ENCODE measurements at regions not wholly inside any gene's neighbourhood (a gene's known extent, or its start where the extent isn't known, plus 50 kb on each side); places are given as distances from the start of the nearest gene placed in this dataset.
"Not testable (repeated sequence)": the region's sequence is repeated elsewhere in the genome, so short reads cannot be mapped to it uniquely, and the experiment has no call there.

- DNase-seq: no peak
These were observed 678.4 kb upstream of the VRK2 start for GRCh38 chr2:57368190-57368589.

- DNase-seq: peak; percentile 6
These were observed 675.6 kb upstream of the VRK2 start for GRCh38 chr2:57370882-57371585.

GRCh38 chr2:57372237-57372984 lies 674.2 kb upstream of the VRK2 start:
- DNase-seq: no peak

GRCh38 chr2:57373530-57373929 lies 673.1 kb upstream of the VRK2 start:
- peak; percentile 91 for DNase-seq

GRCh38 chr2:57376985-57377384 lies 669.6 kb upstream of the VRK2 start:
- DNase-seq: peak; percentile 14

- DNase-seq: no peak
These were observed 660.3 kb upstream of the VRK2 start for GRCh38 chr2:57386305-57386704.

- no peak for DNase-seq
These were observed 650.1 kb upstream of the VRK2 start for GRCh38 chr2:57396355-57397098.

GRCh38 chr2:57397550-57398360 lies 648.9 kb upstream of the VRK2 start:
- DNase-seq: no peak

GRCh38 chr2:57399057-57399456 lies 647.5 kb upstream of the VRK2 start:
- DNase-seq: no peak

- no peak for DNase-seq
These were observed 644.5 kb upstream of the VRK2 start for GRCh38 chr2:57402096-57402495.

GRCh38 chr2:57402755-57403154 lies 643.9 kb upstream of the VRK2 start:
- DNase-seq: no peak

GRCh38 chr2:57407772-57408201 lies 638.8 kb upstream of the VRK2 start:
- DNase-seq: no peak

- no peak for DNase-seq
These were observed 638.0 kb upstream of the VRK2 start for GRCh38 chr2:57408587-57408986.

- no peak for DNase-seq
These were observed 629.6 kb upstream of the VRK2 start for GRCh38 chr2:57417007-57417406.

GRCh38 chr2:57418859-57419346 lies 627.7 kb upstream of the VRK2 start:
- not testable (repeated sequence) for DNase-seq

GRCh38 chr2:57429831-57430230 lies 616.8 kb upstream of the VRK2 start:
- DNase-seq: no peak

- DNase-seq: no peak
These were observed 614.1 kb upstream of the VRK2 start for GRCh38 chr2:57432528-57432927.

GRCh38 chr2:57434441-57434840 lies 612.2 kb upstream of the VRK2 start:
- DNase-seq: no peak

- no peak for DNase-seq
These were observed 611.6 kb upstream of the VRK2 start for GRCh38 chr2:57434972-57435371.

- no peak for DNase-seq
These were observed 609.5 kb upstream of the VRK2 start for GRCh38 chr2:57437077-57437476.

GRCh38 chr2:57440437-57440836 lies 606.2 kb upstream of the VRK2 start:
- DNase-seq: no peak

- DNase-seq: no peak
These were observed 603.5 kb upstream of the VRK2 start for GRCh38 chr2:57443086-57443485.
